ENCODE measurements at regions not wholly inside any gene's neighbourhood (a gene's known extent, or its start where the extent isn't known, plus 50 kb on each side); places are given as distances from the start of the nearest gene placed in this dataset.

GRCh38 chr18:30211112-30211511, 831.4 kb downstream of the DSC3 start:
- ATAC-seq, result no peak
- Histone ChIP-seq H3K36me3 (no peaks in the 10 kb centered on the region), H3K4me1 (no peaks in the 10 kb centered on the region), H3K4me3 (no peak overlapping the region), H3K27me3 (ENCODE audit: low read depth) (no peaks in the 10 kb centered on the region), H3K27ac (no peak overlapping the region), H3K9me3 (no peaks in the 10 kb centered on the region)
- no peak for TF ChIP-seq CTCF (IDR thresholded peaks at IDR 0.05)
- no peak for DNase-seq
- intact Hi-C loops (cut with DNase I), result no loop called here

DNA sequence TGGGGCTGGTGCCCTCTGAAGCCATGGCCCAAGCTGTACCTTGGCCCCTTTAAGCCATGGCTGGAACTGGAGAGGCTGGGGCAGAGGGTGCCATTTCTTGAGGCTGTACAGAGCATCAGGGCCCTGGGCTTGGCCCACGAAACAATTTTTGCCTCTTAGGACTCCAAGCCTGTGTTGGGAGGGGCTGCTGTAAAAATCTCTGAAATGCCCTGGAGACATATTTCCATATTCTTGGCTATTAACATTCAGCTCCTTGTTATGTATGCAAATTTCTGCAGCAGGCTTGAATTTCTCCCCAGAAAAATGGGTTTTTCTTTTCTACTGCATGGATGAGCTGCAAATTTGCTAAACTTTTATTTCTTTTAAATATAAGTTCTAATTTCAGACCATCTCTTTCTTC, 834.0 kb downstream of the DSC3 start:
- no peak for TF ChIP-seq CTCF (IDR thresholded peaks at IDR 0.05)
- intact Hi-C loops (cut with DNase I), result no loop called here

DNA sequence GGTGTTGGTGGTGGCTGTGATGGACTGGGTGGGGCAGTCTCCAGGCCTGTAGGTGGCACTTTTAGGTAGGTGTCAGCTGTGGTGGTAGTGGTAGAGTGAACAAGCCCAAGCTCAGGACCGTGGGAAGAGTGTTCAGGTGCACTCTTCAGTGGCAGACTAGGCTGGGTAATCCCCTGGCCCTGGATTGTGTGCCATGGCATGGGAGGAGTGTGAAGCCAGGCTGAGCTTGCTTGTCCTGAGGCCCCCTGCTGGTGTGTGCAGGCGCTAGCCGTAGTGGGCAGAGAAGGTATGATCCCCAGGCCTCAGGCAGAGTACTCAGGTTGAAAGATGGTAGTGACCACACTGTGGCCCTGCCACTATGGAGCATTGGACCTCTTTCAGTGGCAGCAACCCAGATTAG, 850.3 kb downstream of the DSC3 start:
- Histone ChIP-seq H3K36me3 (no peaks in the 10 kb centered on the region), H3K4me3 (no peak overlapping the region), H3K4me1 (no peaks in the 10 kb centered on the region), H3K27me3 (ENCODE audit: low read depth) (no peaks in the 10 kb centered on the region), H3K27ac (no peak overlapping the region), H3K9me3 (no peaks in the 10 kb centered on the region)
- ATAC-seq (no peak), DNase-seq (no peak)
- no peak for TF ChIP-seq CTCF (IDR thresholded peaks at IDR 0.05)
- intact Hi-C loops (cut with DNase I), result no loop called here

More for the DNA sequence above, 834.0 kb downstream of the DSC3 start:
- no peaks in the 10 kb centered on the region for H3K4me1 ChIP-seq
- no peaks in the 10 kb centered on the region for H3K9me3 ChIP-seq
- DNase-seq, result no peak
- no peak overlapping the region for H3K4me3 ChIP-seq
- ATAC-seq, result peak in 1 of 2 donors; percentile 32
- H3K27me3 ChIP-seq (ENCODE audit: low read depth), result no peaks in the 10 kb centered on the region
- no peak overlapping the region for H3K27ac ChIP-seq
- no peaks in the 10 kb centered on the region for H3K36me3 ChIP-seq

DNA sequence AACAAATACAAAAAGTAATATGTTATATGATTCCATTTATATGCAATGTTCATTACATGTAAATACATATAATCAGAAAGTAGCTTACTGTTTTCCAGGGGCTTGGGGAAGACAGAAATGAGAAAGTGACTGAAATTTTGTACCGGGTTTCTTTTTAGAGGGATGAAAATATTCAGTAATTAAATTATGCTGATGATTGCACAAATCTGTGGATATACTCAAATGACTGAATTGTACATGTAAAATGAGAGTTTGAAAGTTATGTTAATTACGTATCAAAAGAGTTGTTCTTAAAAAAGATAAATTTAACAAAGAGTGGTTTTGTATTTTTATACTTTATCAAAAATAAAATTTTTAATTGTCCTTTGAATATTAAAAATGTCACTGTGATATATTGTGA, 856.3 kb downstream of the DSC3 start:
- DNase-seq (no peak), ATAC-seq (no peak)
- no peaks in the 10 kb centered on the region for H3K9me3 ChIP-seq
- no peaks in the 10 kb centered on the region for H3K27me3 ChIP-seq (ENCODE audit: low read depth)
- H3K4me1 ChIP-seq, result no peaks in the 10 kb centered on the region
- intact Hi-C loops (cut with DNase I), result no loop called here
- no peaks in the 10 kb centered on the region for H3K36me3 ChIP-seq
- no peak overlapping the region for H3K4me3 ChIP-seq
- TF ChIP-seq CTCF (IDR thresholded peaks at IDR 0.05), result no peak
- no peak overlapping the region for H3K27ac ChIP-seq

- Histone ChIP-seq H3K36me3 (no peaks in the 10 kb centered on the region), H3K4me3 (no peak overlapping the region), H3K4me1 (no peaks in the 10 kb centered on the region), H3K27ac (no peak overlapping the region), H3K27me3 (ENCODE audit: low read depth) (no peaks in the 10 kb centered on the region), H3K9me3 (no peaks in the 10 kb centered on the region)
- intact Hi-C loops (cut with DNase I), result no loop called here
- ATAC-seq (no peak), DNase-seq (no peak)
- TF ChIP-seq CTCF (IDR thresholded peaks at IDR 0.05), result no peak
Observed at GRCh38 chr18:30177056-30177455, 865.5 kb downstream of the DSC3 start.

Data from lower lobe of right lung (tissue), 2 donors.